GM12878 (cell line): ENCODE measurements at regions not wholly inside any gene's neighbourhood (a gene's known extent, or its start where the extent isn't known, plus 50 kb on each side); places are given as distances from the start of the nearest gene placed in this dataset.

Source experiments
- NFYB ChIP-seq: IDR thresholded peaks from 2 replicates; pipeline ENCODE4 v1.6.1; 2011; ENCODE audit warnings: low read depth, mild to moderate bottlenecking, low read length, improper control_type of control experiment, moderate library complexity; ENCODE audit not compliant: insufficient read depth
- RAD21 ChIP-seq: IDR thresholded peaks from 2 replicates; pipeline ENCODE4 v1.6.1; 2011; ENCODE audit warnings: mild to moderate bottlenecking, low read depth, low read length, moderate library complexity; ENCODE audit not compliant: insufficient read depth
- SP1 ChIP-seq: IDR thresholded peaks from one replicate; pipeline ENCODE4 v1.6.1; 2011; ENCODE audit warnings: low read depth, low read length
- ZNF207 ChIP-seq: fragments of 450-650 bp; IDR thresholded peaks from 2 replicates; pipeline ENCODE4 v1.6.1; 2014; ENCODE audit warnings: antibody characterized with exemption, mild to moderate bottlenecking, borderline replicate concordance
- TF ChIP-seq, protein P1 (sequence below): IDR thresholded peaks from 2 replicates; pipeline ENCODE4 v1.6.1; 2011; ENCODE audit warnings: low read depth, mild to moderate bottlenecking, low read length, moderate library complexity, borderline replicate concordance; ENCODE audit errors: extremely low read depth

GRCh38 chr3:30553641-30554316 is 52.6 kb upstream of the TGFBR2 start:
- TF ChIP-seq RAD21: no peak
- no peak for TF ChIP-seq ZNF207
- TF ChIP-seq, protein P1, sequence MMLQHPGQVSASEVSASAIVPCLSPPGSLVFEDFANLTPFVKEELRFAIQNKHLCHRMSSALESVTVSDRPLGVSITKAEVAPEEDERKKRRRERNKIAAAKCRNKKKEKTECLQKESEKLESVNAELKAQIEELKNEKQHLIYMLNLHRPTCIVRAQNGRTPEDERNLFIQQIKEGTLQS: no peak
- no peak for TF ChIP-seq NFYB
- TF ChIP-seq SP1: no peak
